ENCODE measurements at regions not wholly inside any gene's neighbourhood (a gene's known extent, or its start where the extent isn't known, plus 50 kb on each side); places are given as distances from the start of the nearest gene placed in this dataset.

- no peak for DNase-seq
- Histone ChIP-seq H3K36me3 (ENCODE audit: control insufficient read depth, insufficient read depth, low read length) (no peaks in the 10 kb centered on the region), H3K4me1 (ENCODE audit: control insufficient read depth, insufficient read depth, low read length, poor library complexity, severe bottlenecking) (no peaks in the 10 kb centered on the region), H3K4me3 (ENCODE audit: insufficient read depth, low read depth, low read length, poor library complexity, severe bottlenecking) (no peak overlapping the region), H3K27me3 (replicated peaks; ENCODE audit: control insufficient read depth, insufficient read depth, low read length, poor library complexity, severe bottlenecking) (no peaks in the 10 kb centered on the region), H3K9me3 (ENCODE audit: control insufficient read depth, low read length) (no peaks in the 10 kb centered on the region), H3K27ac (ENCODE audit: insufficient read depth, low read length, poor library complexity, severe bottlenecking) (no peak overlapping the region)
Observed at GRCh38 chr3:152061296-152061695, 187.9 kb downstream of the SUCNR1 start.

GRCh38 chr3:152069871-152070270, 196.4 kb downstream of the SUCNR1 start:
- H3K36me3 ChIP-seq (ENCODE audit: control insufficient read depth, insufficient read depth, low read length), result no peaks in the 10 kb centered on the region
- no peak for DNase-seq
- H3K27me3 ChIP-seq (replicated peaks; ENCODE audit: control insufficient read depth, insufficient read depth, low read length, poor library complexity, severe bottlenecking), result no peaks in the 10 kb centered on the region
- H3K9me3 ChIP-seq (ENCODE audit: control insufficient read depth, low read length), result no peaks in the 10 kb centered on the region
- H3K27ac ChIP-seq (ENCODE audit: insufficient read depth, low read length, poor library complexity, severe bottlenecking), result no peak overlapping the region
- H3K4me3 ChIP-seq (ENCODE audit: insufficient read depth, low read depth, low read length, poor library complexity, severe bottlenecking), result no peak overlapping the region
- no peaks in the 10 kb centered on the region for H3K4me1 ChIP-seq (ENCODE audit: control insufficient read depth, insufficient read depth, low read length, poor library complexity, severe bottlenecking)

- Histone ChIP-seq H3K36me3 (ENCODE audit: control insufficient read depth, insufficient read depth, low read length) (no peaks in the 10 kb centered on the region), H3K27ac (ENCODE audit: insufficient read depth, low read length, poor library complexity, severe bottlenecking) (no peak overlapping the region), H3K4me1 (ENCODE audit: control insufficient read depth, insufficient read depth, low read length, poor library complexity, severe bottlenecking) (no peaks in the 10 kb centered on the region), H3K9me3 (ENCODE audit: control insufficient read depth, low read length) (no peaks in the 10 kb centered on the region), H3K27me3 (replicated peaks; ENCODE audit: control insufficient read depth, insufficient read depth, low read length, poor library complexity, severe bottlenecking) (no peaks in the 10 kb centered on the region), H3K4me3 (ENCODE audit: insufficient read depth, low read depth, low read length, poor library complexity, severe bottlenecking) (no peak overlapping the region)
- DNase-seq, result no peak
Observed at GRCh38 chr3:152071315-152071714, 197.4 kb upstream of the MBNL1 start.

DNA sequence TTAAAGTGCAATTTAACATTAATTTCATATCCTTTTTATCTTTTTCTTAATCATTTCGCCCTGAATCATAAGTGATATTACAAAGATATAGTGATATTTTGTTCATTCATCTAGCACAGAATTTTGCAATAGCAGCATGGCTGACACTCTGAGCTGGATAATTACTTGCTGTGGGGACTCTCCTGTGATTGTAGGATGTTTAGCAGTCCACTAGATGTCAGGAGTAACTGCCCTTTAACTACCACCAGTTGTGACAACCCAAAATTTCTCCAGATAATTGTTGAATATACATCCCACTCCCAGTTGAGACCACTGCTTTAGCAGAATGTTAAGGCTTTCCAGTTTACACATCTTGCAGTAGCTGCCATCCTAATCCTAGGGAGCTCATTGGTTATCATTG, 196.8 kb upstream of the MBNL1 start:
- Histone ChIP-seq H3K27me3 (replicated peaks; ENCODE audit: control insufficient read depth, insufficient read depth, low read length, poor library complexity, severe bottlenecking) (no peaks in the 10 kb centered on the region), H3K36me3 (ENCODE audit: control insufficient read depth, insufficient read depth, low read length) (no peaks in the 10 kb centered on the region), H3K9me3 (ENCODE audit: control insufficient read depth, low read length) (no peaks in the 10 kb centered on the region), H3K4me1 (ENCODE audit: control insufficient read depth, insufficient read depth, low read length, poor library complexity, severe bottlenecking) (no peaks in the 10 kb centered on the region), H3K4me3 (ENCODE audit: insufficient read depth, low read depth, low read length, poor library complexity, severe bottlenecking) (no peak overlapping the region), H3K27ac (ENCODE audit: insufficient read depth, low read length, poor library complexity, severe bottlenecking) (no peak overlapping the region)
- no peak for DNase-seq

- Histone ChIP-seq H3K4me3 (ENCODE audit: insufficient read depth, low read depth, low read length, poor library complexity, severe bottlenecking) (no peak overlapping the region), H3K9me3 (ENCODE audit: control insufficient read depth, low read length) (no peaks in the 10 kb centered on the region), H3K27me3 (replicated peaks; ENCODE audit: control insufficient read depth, insufficient read depth, low read length, poor library complexity, severe bottlenecking) (no peaks in the 10 kb centered on the region), H3K36me3 (ENCODE audit: control insufficient read depth, insufficient read depth, low read length) (no peaks in the 10 kb centered on the region), H3K27ac (ENCODE audit: insufficient read depth, low read length, poor library complexity, severe bottlenecking) (no peak overlapping the region), H3K4me1 (ENCODE audit: control insufficient read depth, insufficient read depth, low read length, poor library complexity, severe bottlenecking) (no peaks in the 10 kb centered on the region)
- no peak for DNase-seq
Observed at GRCh38 chr3:152073267-152073666, 195.5 kb upstream of the MBNL1 start.

DNA sequence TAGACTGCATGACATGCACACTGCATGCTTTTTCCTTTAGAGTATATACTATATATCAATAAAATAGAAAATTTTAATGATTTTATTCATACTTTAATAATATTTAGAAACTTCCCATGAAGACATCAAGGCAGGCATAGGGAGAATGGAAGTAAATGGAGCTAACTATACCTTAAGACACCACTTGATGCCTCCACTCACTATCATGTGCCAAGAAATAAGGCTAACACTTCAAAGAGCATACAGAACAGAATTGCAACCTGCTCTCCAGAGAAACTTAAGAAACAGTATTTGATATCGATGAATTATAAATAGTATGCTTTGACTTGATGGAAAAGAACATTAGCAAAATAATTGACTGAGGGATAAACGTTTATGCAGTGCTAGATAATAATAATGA, 192.6 kb upstream of the MBNL1 start:
- Histone ChIP-seq H3K36me3 (ENCODE audit: control insufficient read depth, insufficient read depth, low read length) (no peaks in the 10 kb centered on the region), H3K9me3 (ENCODE audit: control insufficient read depth, low read length) (no peaks in the 10 kb centered on the region)
- no peak for DNase-seq

DNA sequence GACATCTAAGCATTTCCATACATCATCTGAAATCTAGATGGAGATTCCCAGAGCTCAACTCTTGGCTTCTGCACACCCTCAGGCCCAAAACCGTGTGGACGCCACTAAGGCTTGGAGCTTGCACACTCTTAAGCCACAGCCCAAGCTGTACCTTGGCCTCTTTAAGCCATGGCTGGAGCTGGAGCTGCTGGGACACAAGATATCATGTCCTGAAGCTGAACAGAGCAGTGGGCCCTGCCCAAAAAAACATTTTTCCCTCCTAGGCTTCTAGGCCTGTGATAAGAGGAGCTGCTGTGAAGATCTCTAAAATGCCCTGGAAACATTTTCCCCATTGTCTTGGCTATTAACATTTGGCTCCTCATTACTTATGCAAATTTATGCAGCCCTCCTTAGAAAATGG, 188.7 kb upstream of the MBNL1 start:
- Histone ChIP-seq H3K4me3 (ENCODE audit: insufficient read depth, low read depth, low read length, poor library complexity, severe bottlenecking) (no peak overlapping the region), H3K4me1 (ENCODE audit: control insufficient read depth, insufficient read depth, low read length, poor library complexity, severe bottlenecking) (no peaks in the 10 kb centered on the region), H3K9me3 (ENCODE audit: control insufficient read depth, low read length) (no peaks in the 10 kb centered on the region), H3K27me3 (replicated peaks; ENCODE audit: control insufficient read depth, insufficient read depth, low read length, poor library complexity, severe bottlenecking) (no peaks in the 10 kb centered on the region), H3K36me3 (ENCODE audit: control insufficient read depth, insufficient read depth, low read length) (no peaks in the 10 kb centered on the region), H3K27ac (ENCODE audit: insufficient read depth, low read length, poor library complexity, severe bottlenecking) (no peak overlapping the region)
- no peak for DNase-seq

More for the DNA sequence above, 192.6 kb upstream of the MBNL1 start:
- no peaks in the 10 kb centered on the region for H3K27me3 ChIP-seq (replicated peaks; ENCODE audit: control insufficient read depth, insufficient read depth, low read length, poor library complexity, severe bottlenecking)
- no peaks in the 10 kb centered on the region for H3K4me1 ChIP-seq (ENCODE audit: control insufficient read depth, insufficient read depth, low read length, poor library complexity, severe bottlenecking)
- no peak overlapping the region for H3K27ac ChIP-seq (ENCODE audit: insufficient read depth, low read length, poor library complexity, severe bottlenecking)
- no peak overlapping the region for H3K4me3 ChIP-seq (ENCODE audit: insufficient read depth, low read depth, low read length, poor library complexity, severe bottlenecking)

DNA sequence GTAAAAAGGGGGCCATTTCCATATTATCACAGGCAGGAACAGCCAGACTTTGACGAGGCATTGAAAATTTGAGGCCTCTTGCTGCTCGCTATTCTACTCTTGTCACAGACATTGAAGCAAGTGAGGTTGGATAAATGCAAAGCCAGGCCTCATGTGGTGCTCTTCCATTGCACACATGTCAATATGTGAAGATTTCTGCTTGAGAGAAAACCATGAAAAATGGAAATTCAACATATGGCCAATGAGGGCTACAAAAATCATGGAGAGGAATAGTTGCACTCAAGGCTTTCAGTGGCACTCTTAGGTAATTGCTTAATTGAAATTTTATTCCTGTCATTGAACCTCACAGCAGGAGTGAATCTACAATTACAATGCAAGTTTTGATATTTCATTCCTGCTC, 185.6 kb upstream of the MBNL1 start:
- Histone ChIP-seq H3K4me3 (ENCODE audit: insufficient read depth, low read depth, low read length, poor library complexity, severe bottlenecking) (no peak overlapping the region), H3K27ac (ENCODE audit: insufficient read depth, low read length, poor library complexity, severe bottlenecking) (no peak overlapping the region), H3K9me3 (ENCODE audit: control insufficient read depth, low read length) (no peaks in the 10 kb centered on the region), H3K36me3 (ENCODE audit: control insufficient read depth, insufficient read depth, low read length) (no peaks in the 10 kb centered on the region), H3K4me1 (ENCODE audit: control insufficient read depth, insufficient read depth, low read length, poor library complexity, severe bottlenecking) (no peaks in the 10 kb centered on the region), H3K27me3 (replicated peaks; ENCODE audit: control insufficient read depth, insufficient read depth, low read length, poor library complexity, severe bottlenecking) (no peaks in the 10 kb centered on the region)
- DNase-seq, result no peak

- H3K36me3 ChIP-seq (ENCODE audit: control insufficient read depth, insufficient read depth, low read length), result no peaks in the 10 kb centered on the region
- no peak overlapping the region for H3K4me3 ChIP-seq (ENCODE audit: insufficient read depth, low read depth, low read length, poor library complexity, severe bottlenecking)
- H3K4me1 ChIP-seq (ENCODE audit: control insufficient read depth, insufficient read depth, low read length, poor library complexity, severe bottlenecking), result no peaks in the 10 kb centered on the region
- no peaks in the 10 kb centered on the region for H3K9me3 ChIP-seq (ENCODE audit: control insufficient read depth, low read length)
- no peak for DNase-seq
- no peaks in the 10 kb centered on the region for H3K27me3 ChIP-seq (replicated peaks; ENCODE audit: control insufficient read depth, insufficient read depth, low read length, poor library complexity, severe bottlenecking)
- H3K27ac ChIP-seq (ENCODE audit: insufficient read depth, low read length, poor library complexity, severe bottlenecking), result no peak overlapping the region
Observed at GRCh38 chr3:152084441-152085158, 184.1 kb upstream of the MBNL1 start.

GRCh38 chr3:152087153-152087552, 181.6 kb upstream of the MBNL1 start:
- H3K4me1 ChIP-seq (ENCODE audit: control insufficient read depth, insufficient read depth, low read length, poor library complexity, severe bottlenecking), result no peaks in the 10 kb centered on the region

More at GRCh38 chr3:152087153-152087552, 181.6 kb upstream of the MBNL1 start:
- Histone ChIP-seq H3K27me3 (replicated peaks; ENCODE audit: control insufficient read depth, insufficient read depth, low read length, poor library complexity, severe bottlenecking) (no peaks in the 10 kb centered on the region), H3K4me3 (ENCODE audit: insufficient read depth, low read depth, low read length, poor library complexity, severe bottlenecking) (no peak overlapping the region), H3K27ac (ENCODE audit: insufficient read depth, low read length, poor library complexity, severe bottlenecking) (no peak overlapping the region), H3K36me3 (ENCODE audit: control insufficient read depth, insufficient read depth, low read length) (no peaks in the 10 kb centered on the region), H3K9me3 (ENCODE audit: control insufficient read depth, low read length) (no peaks in the 10 kb centered on the region)
- no peak for DNase-seq

Measured in effector memory CD4-positive, alpha-beta T cell (primary cell).